Ishikawa (cell line): ENCODE measurements at regions not wholly inside any gene's neighbourhood (a gene's known extent, or its start where the extent isn't known, plus 50 kb on each side); places are given as distances from the start of the nearest gene placed in this dataset.

ENCODE experiments used
- CEBPB ChIP-seq: IDR thresholded peaks from 2 replicates; pipeline ENCODE4 v1.6.1; 2012
- CREB1 ChIP-seq: IDR thresholded peaks from 2 replicates; pipeline ENCODE4 v1.6.1; 2012; ENCODE audit warnings: low read depth
- EGR1 ChIP-seq: IDR thresholded peaks from 2 replicates; pipeline ENCODE4 v1.6.1; 2012
- EP300 ChIP-seq: IDR thresholded peaks from 2 replicates; pipeline ENCODE4 v1.6.1; 2012; ENCODE audit warnings: borderline replicate concordance
- FOXM1 ChIP-seq: IDR thresholded peaks from 2 replicates; pipeline ENCODE4 v1.6.1; 2012; ENCODE audit warnings: low read depth, borderline replicate concordance
- MAX ChIP-seq: IDR thresholded peaks from 2 replicates; pipeline ENCODE4 v1.6.1; 2012
- NFIC ChIP-seq: IDR thresholded peaks from 2 replicates; pipeline ENCODE4 v1.6.1; 2012
- RAD21 ChIP-seq: IDR thresholded peaks from 2 replicates; pipeline ENCODE4 v1.6.1; 2012; ENCODE audit warnings: low read depth
- REST ChIP-seq: IDR thresholded peaks from 2 replicates; pipeline ENCODE4 v1.6.1; 2012; ENCODE audit warnings: low read depth, mild to moderate bottlenecking
- TAF1 ChIP-seq: IDR thresholded peaks from 2 replicates; pipeline ENCODE4 v1.6.1; 2012; ENCODE audit warnings: low read depth, mild to moderate bottlenecking
- TCF12 ChIP-seq: IDR thresholded peaks from 2 replicates; pipeline ENCODE4 v1.6.1; 2012; ENCODE audit warnings: low read depth
- TEAD4 ChIP-seq: IDR thresholded peaks from 2 replicates; pipeline ENCODE4 v1.6.1; 2012
- USF1 ChIP-seq: IDR thresholded peaks from 2 replicates; pipeline ENCODE4 v1.6.1; 2012
- YY1 ChIP-seq: IDR thresholded peaks from 2 replicates; pipeline ENCODE4 v1.6.1; 2012; ENCODE audit warnings: low read depth
- ZBTB7A ChIP-seq: IDR thresholded peaks from 2 replicates; pipeline ENCODE4 v1.6.1; 2012; ENCODE audit warnings: low read depth

- no peak for TF ChIP-seq MAX
- no peak for TF ChIP-seq CEBPB
- no peak for TF ChIP-seq ZBTB7A
- no peak for TF ChIP-seq TAF1
- TF ChIP-seq NFIC: no peak
- no peak for TF ChIP-seq TCF12
- no peak for TF ChIP-seq USF1
- no peak for TF ChIP-seq FOXM1
- TF ChIP-seq EGR1: no peak
Measured at GRCh38 chr11:93072229-93072914, 102.9 kb downstream of the MTNR1B start.

- no peak for TF ChIP-seq REST
- TF ChIP-seq ZBTB7A: no peak
- no peak for TF ChIP-seq TEAD4
- TF ChIP-seq YY1: no peak
- TF ChIP-seq TAF1: no peak
- TF ChIP-seq RAD21: no peak
- no peak for TF ChIP-seq MAX
- TF ChIP-seq TCF12: no peak
- TF ChIP-seq EP300: no peak
Measured at GRCh38 chr11:93073026-93073425, 103.6 kb downstream of the MTNR1B start.

- no peak for TF ChIP-seq FOXM1
- TF ChIP-seq YY1: no peak
Measured at GRCh38 chr11:93073508-93074280, 104.2 kb downstream of the MTNR1B start.

- TF ChIP-seq REST: no peak
- TF ChIP-seq TCF12: no peak
- TF ChIP-seq TAF1: no peak
Measured at GRCh38 chr11:93074352-93074751, 104.9 kb downstream of the MTNR1B start.

- TF ChIP-seq CEBPB (no peak), TAF1 (no peak), NFIC (no peak), REST (no peak), ZBTB7A (no peak), MAX (no peak), EGR1 (no peak), TEAD4 (no peak), USF1 (no peak), CREB1 (no peak), YY1 (no peak)
Measured at GRCh38 chr11:93075782-93076181, 106.3 kb downstream of the MTNR1B start.
